ENCODE measurements at regions not wholly inside any gene's neighbourhood (a gene's known extent, or its start where the extent isn't known, plus 50 kb on each side); places are given as distances from the start of the nearest gene placed in this dataset.
"Not testable (repeated sequence)": the region's sequence is repeated elsewhere in the genome, so short reads cannot be mapped to it uniquely, and the experiment has no call there.

- no peak for DNase-seq
These were observed 161.2 kb downstream of the VEGFA start for GRCh38 chr6:43931201-43931600.

DNA sequence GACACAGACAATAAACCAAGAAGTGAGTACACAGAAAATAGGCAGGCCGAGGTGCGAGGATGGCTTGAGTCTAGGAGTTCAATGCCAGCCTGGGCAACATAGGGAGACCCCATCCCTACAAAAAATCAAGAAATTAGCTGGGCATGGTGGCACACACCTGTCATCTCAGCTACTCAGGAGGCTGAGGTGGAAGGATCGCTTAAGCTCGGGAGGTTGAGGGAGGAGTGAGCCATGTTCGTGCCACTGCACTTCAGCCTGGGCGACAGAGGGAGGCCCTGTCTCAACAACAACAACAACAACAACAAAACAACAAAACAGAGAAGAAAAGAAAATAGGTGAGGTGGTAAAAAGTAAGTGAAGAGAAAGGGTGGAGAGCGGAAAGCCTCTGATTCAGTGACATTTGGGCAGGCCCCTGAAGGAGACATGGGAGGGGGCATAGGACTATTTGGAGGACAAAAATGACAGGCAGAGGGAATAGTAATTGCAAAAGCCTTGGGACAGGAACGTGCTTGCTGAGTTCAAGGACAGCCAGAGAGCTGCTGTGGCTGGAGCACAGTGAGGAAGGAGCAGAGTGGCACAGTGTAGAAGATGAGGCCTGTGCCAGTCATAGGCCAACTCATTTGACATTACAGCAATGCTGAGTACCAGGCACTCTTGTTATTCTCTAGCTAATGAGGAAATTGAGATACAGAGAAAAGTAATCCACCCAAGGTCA, 160.6 kb downstream of the VEGFA start:
- no peak for DNase-seq

GRCh38 chr6:43929511-43929910, 159.5 kb downstream of the VEGFA start:
- no peak for DNase-seq

- no peak for DNase-seq
These were observed 157.7 kb downstream of the VEGFA start for GRCh38 chr6:43927532-43928210.

DNA sequence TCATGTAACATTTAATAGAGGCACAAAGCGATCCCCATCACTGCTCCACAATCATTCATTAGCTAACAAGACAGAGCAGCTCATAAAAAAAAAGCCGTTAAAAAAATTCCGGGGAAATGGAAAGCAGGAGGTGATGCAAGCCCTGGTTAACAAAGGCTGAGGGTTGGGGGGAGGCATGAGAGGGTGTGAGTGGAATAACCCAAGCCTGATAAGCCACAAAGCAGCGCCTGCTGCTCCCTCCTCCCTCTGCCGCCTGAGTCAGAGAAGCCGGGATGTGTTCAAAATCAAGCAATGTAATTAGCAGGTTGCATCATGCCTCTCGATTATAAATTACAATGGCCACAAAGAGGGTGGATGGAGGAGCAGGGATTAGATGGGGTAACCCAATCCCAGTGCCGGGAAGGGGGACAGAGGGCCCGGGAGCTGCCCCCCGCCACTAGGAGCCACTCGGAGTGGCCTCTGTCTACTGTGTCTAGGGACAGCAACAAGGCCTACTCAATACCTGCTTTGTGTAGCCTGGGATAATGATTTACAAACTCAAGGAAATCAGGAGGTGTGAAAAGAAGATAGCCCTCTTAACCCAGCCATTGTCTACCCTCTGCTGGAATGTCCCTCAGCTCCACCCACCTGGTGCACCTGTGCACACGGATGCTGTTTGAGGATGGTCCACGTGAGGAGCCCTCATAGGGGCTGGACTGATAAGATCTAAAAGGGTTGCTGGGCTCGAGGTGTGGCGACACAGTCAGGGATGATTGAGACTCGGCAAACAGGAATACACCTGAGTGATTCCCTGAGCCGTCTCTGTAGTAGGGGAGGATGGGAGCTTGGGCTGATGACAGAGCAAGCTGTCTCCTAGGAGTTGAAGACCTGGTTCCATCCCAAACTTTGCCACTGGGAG, 156.9 kb downstream of the VEGFA start:
- DNase-seq: no peak

GRCh38 chr6:43925636-43926139, 155.7 kb downstream of the VEGFA start:
- DNase-seq: not testable (repeated sequence)

DNA sequence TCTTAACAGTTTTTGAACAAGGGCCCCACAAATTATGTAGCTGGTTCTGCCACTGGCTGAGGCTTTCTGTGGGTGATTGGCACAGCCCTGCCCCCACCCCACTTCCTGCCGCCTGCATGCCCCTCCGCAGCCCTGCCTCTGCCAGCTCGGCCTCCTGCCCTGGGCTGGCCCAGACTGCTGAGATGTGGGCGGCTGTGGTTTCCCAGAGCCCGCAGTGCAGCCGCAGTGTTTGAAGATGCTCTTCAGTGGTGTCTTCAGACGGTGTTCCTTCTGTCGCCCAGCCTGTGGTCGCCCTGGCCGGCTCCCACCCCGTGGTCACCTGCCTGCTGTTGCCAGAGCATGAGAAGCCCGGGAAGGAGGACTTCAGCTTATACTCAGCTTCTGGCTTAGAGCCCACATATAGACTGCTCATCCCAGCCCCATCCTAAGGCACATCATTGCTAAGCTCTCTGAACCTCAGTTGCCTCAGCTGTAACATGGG, 154.3 kb downstream of the VEGFA start:
- peak; percentile 58 for DNase-seq

- no peak for DNase-seq
These were observed 153.6 kb downstream of the VEGFA start for GRCh38 chr6:43923376-43924221.

DNA sequence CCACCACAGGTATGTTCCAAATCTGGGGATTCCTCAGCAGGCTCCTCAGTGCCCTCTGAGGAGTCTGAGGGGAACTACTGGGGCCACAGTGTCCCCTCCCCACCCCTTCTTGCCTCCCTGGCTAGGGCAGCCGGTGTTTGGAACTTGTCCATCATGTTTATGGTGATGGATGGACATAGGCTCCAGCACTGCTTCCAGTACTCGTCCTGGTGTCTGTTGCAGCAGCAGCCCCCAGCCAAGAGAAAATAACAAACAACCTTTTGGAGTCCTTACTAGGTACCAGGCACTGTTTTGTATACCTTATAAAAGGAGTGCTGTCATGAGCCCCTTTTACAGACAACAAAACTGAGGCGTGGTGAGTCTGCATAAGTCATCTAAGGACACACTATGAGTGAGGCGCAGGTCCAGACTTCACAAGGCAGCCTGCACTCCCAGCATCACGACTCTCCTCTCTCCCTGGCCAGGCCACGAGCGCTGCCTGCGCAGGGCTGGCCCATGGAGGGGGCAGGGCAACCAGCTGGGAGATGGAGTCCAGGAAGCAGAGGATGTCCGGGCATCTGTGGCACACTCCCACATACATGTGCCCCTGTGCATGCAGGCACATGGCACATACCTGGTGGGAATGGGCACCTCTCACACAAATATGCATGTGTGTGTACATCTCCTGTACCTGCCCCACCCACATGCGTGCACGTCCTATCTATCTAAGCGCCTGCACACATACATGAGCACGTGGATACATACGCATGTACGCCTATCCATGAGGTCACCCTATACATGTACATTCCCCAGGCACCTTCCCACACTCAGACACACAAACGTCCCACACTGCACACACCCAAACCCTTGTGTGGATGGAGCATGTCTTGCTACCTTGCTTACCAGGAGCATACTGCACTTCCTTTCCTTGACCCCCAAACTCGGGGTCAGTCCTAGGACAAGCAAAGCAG, 152.7 kb downstream of the VEGFA start:
- DNase-seq: no peak

DNA sequence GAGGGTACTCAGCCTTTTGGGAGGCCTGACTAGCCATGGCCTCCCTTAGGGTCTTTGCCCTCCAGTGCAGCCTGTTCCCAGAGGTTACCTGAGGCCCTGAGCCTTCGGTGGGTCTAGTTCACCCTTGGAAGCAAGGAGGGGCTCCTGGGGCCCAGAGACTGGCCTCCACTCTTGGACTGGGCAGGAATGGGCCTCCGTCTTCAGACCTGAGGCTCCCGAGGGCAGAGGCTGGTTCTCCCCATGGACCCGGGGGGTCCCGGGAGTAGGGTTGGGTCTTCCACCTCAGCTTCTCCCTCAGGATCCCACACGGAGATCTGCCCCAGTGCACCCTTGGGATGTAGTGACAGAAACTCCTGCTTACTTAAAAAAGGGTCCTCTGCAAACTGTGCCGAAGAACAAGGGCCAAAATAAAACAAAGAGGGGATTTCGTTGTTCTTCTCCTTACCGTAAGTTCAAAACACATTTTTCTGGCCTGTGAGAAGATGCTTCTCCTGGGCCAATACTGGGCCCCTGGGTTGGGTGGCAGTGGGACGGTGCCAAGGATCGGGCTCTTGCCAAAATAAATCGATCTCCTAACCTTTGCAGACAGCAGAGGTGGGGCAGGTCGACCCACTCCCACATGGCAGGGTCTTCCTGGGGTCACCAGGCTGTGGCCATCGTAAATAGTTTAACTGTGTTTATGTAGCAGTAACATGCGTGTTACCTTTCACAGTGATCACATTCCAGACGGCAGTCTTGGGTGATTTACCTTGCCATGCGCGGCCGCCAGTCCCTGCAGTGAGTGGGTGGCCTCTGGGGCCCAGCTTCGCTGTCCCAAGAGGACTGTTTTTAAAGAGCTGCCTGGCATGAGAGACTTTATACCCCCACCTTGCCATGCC, 151.8 kb downstream of the VEGFA start:
- DNase-seq: no peak

- DNase-seq: no peak
These were observed 151.0 kb downstream of the VEGFA start for GRCh38 chr6:43921039-43921438.

GRCh38 chr6:43919774-43920173, 149.8 kb downstream of the VEGFA start:
- no peak for DNase-seq

DNA sequence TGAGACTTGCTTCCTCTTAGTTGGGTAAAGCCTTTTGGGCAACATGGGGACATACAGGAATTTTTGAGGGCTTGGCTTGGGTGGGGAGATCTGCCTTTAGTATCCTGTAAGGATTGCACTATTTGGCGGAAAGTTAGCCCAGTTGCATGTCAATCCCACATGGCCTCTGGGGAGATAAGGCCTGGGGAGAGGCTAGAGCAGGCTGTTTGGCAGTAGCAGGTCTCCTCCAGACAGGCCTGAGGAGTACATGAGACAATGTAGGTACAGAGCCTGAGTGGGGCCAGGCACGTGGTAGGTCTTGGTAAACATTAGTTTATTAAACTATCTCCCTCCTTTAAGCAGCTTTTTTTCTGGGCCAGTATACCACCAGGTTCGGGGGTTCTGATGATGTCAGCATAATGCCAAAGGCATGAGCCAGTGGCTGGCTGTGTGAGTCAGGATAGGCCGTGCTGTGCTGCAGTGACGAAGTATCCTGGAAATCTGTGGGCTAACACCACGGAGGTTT, 147.9 kb downstream of the VEGFA start:
- no peak for DNase-seq

GRCh38 chr6:43916924-43917877, 147.2 kb downstream of the VEGFA start:
- no peak for DNase-seq

DNA sequence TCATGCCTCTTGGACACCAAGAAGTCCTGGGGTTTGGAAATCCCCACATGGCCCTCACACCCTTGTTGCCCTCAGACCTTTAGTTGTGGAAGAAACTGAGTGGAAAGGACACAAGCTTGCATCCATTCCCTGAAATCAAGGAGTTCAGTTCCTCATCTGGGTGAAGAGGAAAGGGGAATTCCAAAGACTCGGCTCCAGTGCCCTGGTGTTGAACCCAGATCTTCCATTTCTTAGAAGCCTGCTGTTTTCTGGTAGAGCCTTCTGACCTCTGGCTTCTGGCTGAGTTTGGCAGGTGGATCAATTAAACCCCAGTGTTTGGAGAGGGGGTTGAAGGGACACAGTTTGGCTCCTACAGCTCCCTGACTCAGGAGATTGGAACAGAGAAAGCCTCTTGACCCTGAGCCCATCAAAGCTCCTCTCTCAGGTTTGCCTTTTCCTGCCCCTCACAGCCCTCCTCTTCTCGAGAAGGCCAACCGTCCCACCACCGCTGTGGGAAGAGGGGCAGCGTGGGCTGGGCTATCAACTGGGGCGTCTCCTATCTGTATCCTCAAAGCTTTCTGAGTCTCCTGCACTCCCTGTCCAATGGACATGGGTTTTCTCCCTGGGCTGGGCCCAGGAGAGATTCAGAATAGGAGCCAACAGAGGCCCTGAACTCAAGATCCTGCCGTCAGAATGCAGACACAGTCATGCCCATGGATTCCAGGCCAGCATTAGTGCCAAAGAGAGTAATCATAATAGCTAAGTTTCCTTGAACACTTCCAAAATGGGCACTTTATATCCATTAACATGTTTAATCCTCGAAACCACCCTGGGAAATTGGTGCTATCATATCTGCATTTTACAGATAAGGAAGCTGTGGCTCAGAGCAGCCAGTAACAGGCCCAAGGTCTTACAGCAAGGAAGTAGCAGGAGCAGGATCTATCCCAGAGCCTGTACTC, 146.2 kb downstream of the VEGFA start:
- DNase-seq: no peak

- no peak for DNase-seq
These were observed 145.3 kb downstream of the VEGFA start for GRCh38 chr6:43915208-43915869.
